ENCODE measurements at regions not wholly inside any gene's neighbourhood (a gene's known extent, or its start where the extent isn't known, plus 50 kb on each side); places are given as distances from the start of the nearest gene placed in this dataset.

- no peaks in the 10 kb centered on the region for H3K27me3 ChIP-seq
- no peaks in the 10 kb centered on the region for H3K4me1 ChIP-seq
- TF ChIP-seq CTCF (IDR thresholded peaks at IDR 0.05) = no peak
- no peak for DNase-seq
- H3K27ac ChIP-seq = no peak overlapping the region
- H3K4me3 ChIP-seq = no peak overlapping the region
- intact Hi-C loops (cut with DNase I) = loop anchor here (10.0 kb wide), 1 partner anchor 62 kb away; no protein-coding TSS in a partner anchor
- no peaks in the 10 kb centered on the region for H3K36me3 ChIP-seq
- no peak overlapping the region for H3K9ac ChIP-seq (ENCODE audit: low read depth in 2 of 2, low read length in 2 of 2)
- no peaks in the 10 kb centered on the region for H3K9me3 ChIP-seq
Observed at GRCh38 chr12:65666876-65667275, 157.4 kb upstream of the HMGA2 start.

- Histone ChIP-seq H3K27me3 (no peaks in the 10 kb centered on the region), H3K9me3 (no peaks in the 10 kb centered on the region), H3K36me3 (no peaks in the 10 kb centered on the region), H3K4me1 (no peaks in the 10 kb centered on the region), H3K27ac (no peak overlapping the region), H3K9ac (ENCODE audit: low read depth in 2 of 2, low read length in 2 of 2) (no peak overlapping the region), H3K4me3 (no peak overlapping the region)
- TF ChIP-seq CTCF (IDR thresholded peaks at IDR 0.05) = no peak
- no peak for DNase-seq
- intact Hi-C loops (cut with DNase I) = loop anchor here (10.0 kb wide), 1 partner anchor 63 kb away; no protein-coding TSS in a partner anchor
Observed at GRCh38 chr12:65667932-65668331, 156.4 kb upstream of the HMGA2 start.

- H3K9ac ChIP-seq (ENCODE audit: low read depth in 2 of 2, low read length in 2 of 2) = no peak overlapping the region
- no peak overlapping the region for H3K27ac ChIP-seq
- no peak for TF ChIP-seq CTCF (IDR thresholded peaks at IDR 0.05)
- intact Hi-C loops (cut with DNase I) = loop anchor here (10.0 kb wide), 1 partner anchor 64 kb away; no protein-coding TSS in a partner anchor
- no peaks in the 10 kb centered on the region for H3K36me3 ChIP-seq
- no peaks in the 10 kb centered on the region for H3K27me3 ChIP-seq
- no peak overlapping the region for H3K4me3 ChIP-seq
- no peaks in the 10 kb centered on the region for H3K9me3 ChIP-seq
- DNase-seq = no peak
- no peaks in the 10 kb centered on the region for H3K4me1 ChIP-seq
Observed at GRCh38 chr12:65668981-65669695, 155.1 kb upstream of the HMGA2 start.

GRCh38 chr12:65670775-65671174 is 153.5 kb upstream of the HMGA2 start:
- no peak for TF ChIP-seq CTCF (IDR thresholded peaks at IDR 0.05)
- H3K36me3 ChIP-seq = no peaks in the 10 kb centered on the region
- H3K4me1 ChIP-seq = no peaks in the 10 kb centered on the region
- H3K9ac ChIP-seq (ENCODE audit: low read depth in 2 of 2, low read length in 2 of 2) = no peak overlapping the region
- intact Hi-C loops (cut with DNase I) = loop anchor here (5.0 kb wide), 1 partner anchor 113 kb away; no protein-coding TSS in a partner anchor
- no peaks in the 10 kb centered on the region for H3K9me3 ChIP-seq
- no peak overlapping the region for H3K4me3 ChIP-seq
- no peak overlapping the region for H3K27ac ChIP-seq
- H3K27me3 ChIP-seq = no peaks in the 10 kb centered on the region
- no peak for DNase-seq

- no peak overlapping the region for H3K4me3 ChIP-seq
- DNase-seq = no peak
- no peaks in the 10 kb centered on the region for H3K27me3 ChIP-seq
- H3K9ac ChIP-seq (ENCODE audit: low read depth in 2 of 2, low read length in 2 of 2) = no peak overlapping the region
- intact Hi-C loops (cut with DNase I) = loop anchor here (5.0 kb wide), 1 partner anchor 115 kb away; no protein-coding TSS in a partner anchor
- H3K27ac ChIP-seq = no peak overlapping the region
- H3K4me1 ChIP-seq = no peaks in the 10 kb centered on the region
- H3K36me3 ChIP-seq = no peaks in the 10 kb centered on the region
- no peak for TF ChIP-seq CTCF (IDR thresholded peaks at IDR 0.05)
- H3K9me3 ChIP-seq = no peaks in the 10 kb centered on the region
Observed at GRCh38 chr12:65672441-65672840, 151.8 kb upstream of the HMGA2 start.
